Smooth muscle cell (in vitro differentiated cells): ENCODE measurements at regions not wholly inside any gene's neighbourhood (a gene's known extent, or its start where the extent isn't known, plus 50 kb on each side); places are given as distances from the start of the nearest gene placed in this dataset.
A peak's percentile ranks its signal among the peaks of the same experiment; 100 is the strongest.
"Not testable (repeated sequence)": the region's sequence is repeated elsewhere in the genome, so short reads cannot be mapped to it uniquely, and the experiment has no call there.

Source experiments
- DNase-seq: peaks from one replicate; lab custom pipeline; 2025; ENCODE audit not compliant: unreplicated experiment; lab: John Stamatoyannopoulos, UW
- H2AFZ ChIP-seq: fragments of 200-600 bp; sonication (generic); 2 replicates; pipeline ENCODE4 v1.6.0; 2016; ENCODE audit warnings: antibody characterized with exemption, low read depth, mild to moderate bottlenecking
- H3F3A ChIP-seq: fragments of 200-600 bp; sonication (generic); 2 replicates; pipeline ENCODE4 v1.6.0; 2017; ENCODE audit warnings: antibody characterized with exemption, low read depth
- H3K27ac ChIP-seq: fragments of 200-600 bp; sonication (generic); 2 replicates; pipeline ENCODE4 v1.5.1; 2016; ENCODE audit warnings: low read depth, mild to moderate bottlenecking
- H3K27me3 ChIP-seq: fragments of 200-600 bp; sonication (generic); 2 replicates; pipeline ENCODE4 v1.6.1; 2016; ENCODE audit warnings: low read depth, mild to moderate bottlenecking
- H3K36me3 ChIP-seq: fragments of 200-600 bp; sonication (generic); 2 replicates; pipeline ENCODE4 v1.5.1; 2016; ENCODE audit warnings: low read depth
- H3K4me1 ChIP-seq: fragments of 200-600 bp; sonication (generic); 2 replicates; pipeline ENCODE4 v1.5.1; 2016; ENCODE audit warnings: low read depth
- H3K4me2 ChIP-seq: fragments of 200-600 bp; sonication (generic); 2 replicates; pipeline ENCODE4 v1.6.0; 2016; ENCODE audit warnings: mild to moderate bottlenecking
- H3K4me3 ChIP-seq: fragments of 200-600 bp; sonication (generic); 2 replicates; pipeline ENCODE4 v1.5.1; 2016; ENCODE audit warnings: mild to moderate bottlenecking
- H3K79me2 ChIP-seq: fragments of 200-600 bp; sonication (generic); 2 replicates; pipeline ENCODE4 v1.6.0; 2016; ENCODE audit warnings: low read depth, mild to moderate bottlenecking
- H3K9ac ChIP-seq: fragments of 200-600 bp; sonication (generic); 2 replicates; pipeline ENCODE4 v1.6.0; 2016; ENCODE audit warnings: low read depth
- H3K9me3 ChIP-seq: fragments of 200-600 bp; sonication (generic); replicated peaks from 2 replicates; pipeline ENCODE4 v1.5.1; 2016; ENCODE audit warnings: low read depth
- H4K20me1 ChIP-seq: fragments of 200-600 bp; sonication (generic); 2 replicates; pipeline ENCODE4 v1.6.0; 2016; ENCODE audit warnings: low read depth
- WGBS: methylation state at CpG from one replicate; pipeline ENCODE4 v1.1.7; 2016; ENCODE audit warnings: low lambda C conversion rate; 5-methylcytosine and 5-hydroxymethylcytosine counted together
- TF ChIP-seq, protein P1 (sequence below): fragments of 200-600 bp; sonication (generic); IDR thresholded peaks from 2 replicates; pipeline ENCODE4 v1.5.1; 2017; ENCODE audit warnings: borderline replicate concordance, mild to moderate bottlenecking, antibody characterized with exemption; ENCODE audit not compliant: insufficient read depth, poor library complexity, severe bottlenecking

DNA sequence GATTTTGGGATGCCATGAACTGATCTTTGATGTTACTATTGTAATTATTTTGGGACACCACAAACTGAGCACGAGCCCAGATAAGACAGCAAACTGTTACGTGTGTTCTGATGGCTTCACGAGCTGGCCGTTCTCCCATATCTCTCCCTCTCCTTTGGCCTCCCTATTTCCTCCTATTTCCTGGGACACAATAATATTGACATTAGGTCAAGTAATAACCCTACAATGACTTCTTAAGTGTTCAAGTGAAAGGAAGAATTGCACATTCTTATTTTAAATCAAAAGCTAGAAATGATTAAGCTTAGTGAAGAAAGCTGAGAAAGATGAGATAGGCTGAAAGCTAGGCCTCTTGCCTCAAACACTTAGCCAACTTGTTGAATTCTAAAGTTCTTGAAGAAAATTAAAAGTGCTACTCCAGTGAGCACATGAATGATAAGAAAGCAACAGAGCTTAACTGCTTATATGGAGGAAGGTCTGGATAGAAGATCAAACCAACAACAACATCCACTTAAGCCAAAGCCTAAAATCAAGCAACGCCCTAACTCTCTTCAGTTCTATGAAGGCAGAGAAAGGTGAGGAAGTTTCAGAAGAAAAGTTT is 247.1 kb downstream of the LRRC70 start:
- H3K4me3 ChIP-seq = no peak overlapping the region
- H3K9me3 ChIP-seq = no peaks in the 10 kb centered on the region
- H3F3A ChIP-seq = no peaks in the 10 kb centered on the region
- WGBS = 78% methylated on average over 5 of the region's 5 CpGs
- no peaks in the 10 kb centered on the region for H3K4me1 ChIP-seq
- H3K9ac ChIP-seq = no peak overlapping the region
- no peak for DNase-seq
- H3K27ac ChIP-seq = no peak overlapping the region
- no peaks in the 10 kb centered on the region for H3K27me3 ChIP-seq
- TF ChIP-seq, protein P1, sequence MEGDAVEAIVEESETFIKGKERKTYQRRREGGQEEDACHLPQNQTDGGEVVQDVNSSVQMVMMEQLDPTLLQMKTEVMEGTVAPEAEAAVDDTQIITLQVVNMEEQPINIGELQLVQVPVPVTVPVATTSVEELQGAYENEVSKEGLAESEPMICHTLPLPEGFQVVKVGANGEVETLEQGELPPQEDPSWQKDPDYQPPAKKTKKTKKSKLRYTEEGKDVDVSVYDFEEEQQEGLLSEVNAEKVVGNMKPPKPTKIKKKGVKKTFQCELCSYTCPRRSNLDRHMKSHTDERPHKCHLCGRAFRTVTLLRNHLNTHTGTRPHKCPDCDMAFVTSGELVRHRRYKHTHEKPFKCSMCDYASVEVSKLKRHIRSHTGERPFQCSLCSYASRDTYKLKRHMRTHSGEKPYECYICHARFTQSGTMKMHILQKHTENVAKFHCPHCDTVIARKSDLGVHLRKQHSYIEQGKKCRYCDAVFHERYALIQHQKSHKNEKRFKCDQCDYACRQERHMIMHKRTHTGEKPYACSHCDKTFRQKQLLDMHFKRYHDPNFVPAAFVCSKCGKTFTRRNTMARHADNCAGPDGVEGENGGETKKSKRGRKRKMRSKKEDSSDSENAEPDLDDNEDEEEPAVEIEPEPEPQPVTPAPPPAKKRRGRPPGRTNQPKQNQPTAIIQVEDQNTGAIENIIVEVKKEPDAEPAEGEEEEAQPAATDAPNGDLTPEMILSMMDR = no peak
- H3K36me3 ChIP-seq = no peaks in the 10 kb centered on the region
- H3K4me2 ChIP-seq = no peak overlapping the region
- H3K79me2 ChIP-seq = no peaks in the 10 kb centered on the region
- H4K20me1 ChIP-seq = no peaks in the 10 kb centered on the region
- H2AFZ ChIP-seq = no peak overlapping the region

DNA sequence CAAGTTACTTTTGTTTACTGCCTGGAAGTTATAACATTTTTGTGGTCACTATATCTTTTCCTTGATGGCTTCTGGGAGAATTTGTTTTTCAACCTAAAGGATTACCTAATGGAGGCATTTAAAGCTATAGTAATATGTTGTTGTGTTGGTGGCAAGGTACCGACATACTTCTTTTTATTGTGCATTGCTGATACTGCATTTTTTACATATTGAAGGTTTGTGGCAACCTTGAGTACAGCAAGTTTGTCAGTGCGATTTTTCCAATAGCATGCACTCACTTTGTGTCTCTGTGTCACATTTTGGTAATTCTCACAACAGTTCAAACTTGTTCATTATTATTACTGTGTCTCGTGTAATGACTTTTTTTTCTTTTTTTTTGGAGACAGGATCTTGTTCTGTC is 246.3 kb downstream of the LRRC70 start:
- TF ChIP-seq, protein P1 = no peak
- Histone ChIP-seq H3K27me3 (no peaks in the 10 kb centered on the region), H3K4me1 (no peaks in the 10 kb centered on the region)

DNA sequence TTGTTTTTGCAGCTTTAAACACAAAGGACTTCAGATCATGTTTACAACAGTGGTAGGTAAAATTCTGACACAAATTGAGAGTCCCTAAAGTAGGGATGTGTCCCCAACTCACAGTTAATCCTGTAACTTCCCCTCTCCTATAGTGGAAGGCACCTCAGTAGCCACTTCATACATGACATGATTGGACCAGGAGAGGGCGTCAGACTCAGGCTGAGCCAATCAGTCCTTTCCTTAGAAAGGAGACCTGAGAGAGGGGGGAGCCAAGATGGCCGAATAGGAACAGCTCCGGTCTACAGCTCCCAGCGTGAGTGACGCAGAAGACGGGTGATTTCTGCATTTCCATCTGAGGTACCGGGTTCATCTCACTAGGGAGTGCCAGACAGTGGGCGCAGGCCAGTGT is 238.4 kb downstream of the LRRC70 start:
- H4K20me1 ChIP-seq, H3K27me3 ChIP-seq, H3K4me3 ChIP-seq, H3K9me3 ChIP-seq, H3K79me2 ChIP-seq, H3K4me1 ChIP-seq, H2AFZ ChIP-seq, DNase-seq, H3K27ac ChIP-seq, H3K36me3 ChIP-seq, H3K9ac ChIP-seq, H3F3A ChIP-seq, H3K4me2 ChIP-seq: not testable (repeated sequence)
- 92% methylated on average over 5 of the region's 8 CpGs for WGBS

More for the DNA sequence above, 246.3 kb downstream of the LRRC70 start:
- Histone ChIP-seq H3F3A (no peaks in the 10 kb centered on the region), H2AFZ (no peak overlapping the region), H3K4me2 (peak overlapping the region; percentile 6), H3K9me3 (no peaks in the 10 kb centered on the region), H3K4me3 (no peak overlapping the region), H3K9ac (no peak overlapping the region), H3K27ac (no peak overlapping the region), H4K20me1 (no peaks in the 10 kb centered on the region), H3K79me2 (no peaks in the 10 kb centered on the region), H3K36me3 (no peaks in the 10 kb centered on the region)
- DNase-seq = no peak
- 76% methylated on average over 3 of the region's 3 CpGs for WGBS

DNA sequence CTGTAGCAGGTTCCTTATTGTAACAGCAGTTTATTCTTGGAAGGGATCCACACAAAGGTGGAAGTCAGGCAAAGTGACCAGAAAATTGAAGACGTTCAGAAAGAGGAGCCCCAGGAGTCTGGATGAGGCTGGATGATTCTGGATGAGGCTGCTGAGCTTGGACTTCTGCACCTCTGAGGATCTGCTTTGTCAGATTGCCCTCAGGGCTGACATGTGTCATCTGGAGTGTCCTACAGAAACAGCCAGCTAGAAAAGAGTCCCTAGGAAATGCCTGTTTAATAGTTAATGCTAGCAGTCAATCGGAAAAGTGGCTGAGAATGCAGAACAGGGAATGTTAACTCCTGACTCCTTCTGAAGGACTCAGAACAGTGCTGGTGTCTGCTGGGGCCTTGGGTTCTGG is 236.4 kb downstream of the LRRC70 start:
- 54% methylated on average over 2 of the region's 2 CpGs for WGBS

More for the DNA sequence above, 236.4 kb downstream of the LRRC70 start:
- Histone ChIP-seq H3K4me1 (no peaks in the 10 kb centered on the region), H3K27me3 (no peaks in the 10 kb centered on the region), H4K20me1 (no peaks in the 10 kb centered on the region), H3K36me3 (no peaks in the 10 kb centered on the region), H3K4me3 (no peak overlapping the region), H3K9ac (no peak overlapping the region), H3K79me2 (no peaks in the 10 kb centered on the region), H3K4me2 (no peak overlapping the region), H3K9me3 (no peaks in the 10 kb centered on the region), H2AFZ (no peak overlapping the region), H3K27ac (no peak overlapping the region), H3F3A (no peaks in the 10 kb centered on the region)
- TF ChIP-seq, protein P1 = no peak
- no peak for DNase-seq
